ENCODE measurements at regions not wholly inside any gene's neighbourhood (a gene's known extent, or its start where the extent isn't known, plus 50 kb on each side); places are given as distances from the start of the nearest gene placed in this dataset.

DNA sequence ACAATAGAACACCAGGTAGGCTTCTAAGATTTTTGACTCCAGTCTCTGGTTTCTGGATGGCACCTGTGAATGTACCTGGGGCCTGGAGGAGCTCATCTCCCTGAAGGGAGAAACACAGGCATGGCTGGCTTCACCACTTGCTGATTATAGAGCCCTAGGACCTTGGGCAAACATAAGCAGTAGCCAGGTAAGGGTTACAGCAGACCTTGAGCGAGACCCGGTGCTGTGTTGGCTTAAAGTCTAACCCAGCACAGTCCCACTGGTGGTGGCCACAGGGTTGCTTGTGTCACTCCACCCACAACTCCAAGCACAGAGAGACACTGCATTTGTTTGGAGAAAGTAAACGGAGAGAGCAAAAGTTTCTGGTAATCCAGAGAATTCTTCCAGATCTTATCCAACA lies 104.7 kb upstream of the SPOPL start:
- TF ChIP-seq, protein P1, sequence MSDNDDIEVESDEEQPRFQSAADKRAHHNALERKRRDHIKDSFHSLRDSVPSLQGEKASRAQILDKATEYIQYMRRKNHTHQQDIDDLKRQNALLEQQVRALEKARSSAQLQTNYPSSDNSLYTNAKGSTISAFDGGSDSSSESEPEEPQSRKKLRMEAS (IDR thresholded peaks at IDR 0.05): no peak
- TF ChIP-seq RAD21 (IDR thresholded peaks at IDR 0.05; ENCODE audit: low read depth): no peak
- no peak for TF ChIP-seq TEAD4 (IDR thresholded peaks at IDR 0.05)
- TF ChIP-seq YY1 (IDR thresholded peaks at IDR 0.05; ENCODE audit: low read depth): no peak
- TF ChIP-seq, protein P2, sequence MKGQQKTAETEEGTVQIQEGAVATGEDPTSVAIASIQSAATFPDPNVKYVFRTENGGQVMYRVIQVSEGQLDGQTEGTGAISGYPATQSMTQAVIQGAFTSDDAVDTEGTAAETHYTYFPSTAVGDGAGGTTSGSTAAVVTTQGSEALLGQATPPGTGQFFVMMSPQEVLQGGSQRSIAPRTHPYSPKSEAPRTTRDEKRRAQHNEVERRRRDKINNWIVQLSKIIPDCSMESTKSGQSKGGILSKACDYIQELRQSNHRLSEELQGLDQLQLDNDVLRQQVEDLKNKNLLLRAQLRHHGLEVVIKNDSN (IDR thresholded peaks at IDR 0.05): no peak
- no peak for TF ChIP-seq TAF1 (IDR thresholded peaks at IDR 0.05; ENCODE audit: low read depth)
- no peak for TF ChIP-seq CREB1 (IDR thresholded peaks at IDR 0.05; ENCODE audit: low read depth)
- TF ChIP-seq EP300 (IDR thresholded peaks at IDR 0.05; ENCODE audit: borderline replicate concordance): no peak

Measured in Ishikawa (cell line).